Activated gamma-delta T cell treated with anti-CD3 and anti-CD28 coated beads, Interleukin-2, amount 50 U/mL, for 16 hours (primary cell): ENCODE measurements at regions not wholly inside any gene's neighbourhood (a gene's known extent, or its start where the extent isn't known, plus 50 kb on each side); places are given as distances from the start of the nearest gene placed in this dataset.

Experiments used
- DNase-seq: peaks from one replicate; pipeline ENCODE4 v3.0.0-alpha.2; 2020; ENCODE audit warnings: low read depth

- no peak for DNase-seq
These were observed 126.1 kb downstream of the GDAP2 start for GRCh38 chr1:117803318-117803717.

- DNase-seq, result no peak
These were observed 119.7 kb downstream of the GDAP2 start for GRCh38 chr1:117809764-117810163.

- DNase-seq, result no peak
These were observed 118.9 kb downstream of the GDAP2 start for GRCh38 chr1:117810553-117810952.

- no peak for DNase-seq
These were observed 116.4 kb downstream of the GDAP2 start for GRCh38 chr1:117812869-117813511.
